ENCODE measurements at regions not wholly inside any gene's neighbourhood (a gene's known extent, or its start where the extent isn't known, plus 50 kb on each side); places are given as distances from the start of the nearest gene placed in this dataset.

GRCh38 chr6:150783813-150784212, 81.7 kb upstream of the MTHFD1L start:
- Histone ChIP-seq H3K9me3 (ENCODE audit: low read length) (no peaks in the 10 kb centered on the region), H2AFZ (ENCODE audit: low read depth, low read length) (no peak overlapping the region), H3K27ac (ENCODE audit: low read length) (no peak overlapping the region), H3K9me2 (ENCODE audit: insufficient read depth, low read length) (no peaks in the 10 kb centered on the region), H3K27me3 (ENCODE audit: insufficient read depth, low read depth, low read length) (no peaks in the 10 kb centered on the region), H3K79me2 (replicated peaks; ENCODE audit: insufficient read depth, low read length) (no peaks in the 10 kb centered on the region), H3K36me3 (ENCODE audit: insufficient read depth, low read length) (no peaks in the 10 kb centered on the region), H3F3A (ENCODE audit: insufficient read depth, low read length, poor library complexity, severe bottlenecking) (no peaks in the 10 kb centered on the region), H3K9ac (ENCODE audit: low read length) (no peak overlapping the region), H3K4me2 (ENCODE audit: low read length) (no peak overlapping the region), H4K20me1 (ENCODE audit: insufficient read depth) (no peaks in the 10 kb centered on the region), H3K4me3 (ENCODE audit: low read length) (no peak overlapping the region)
- TF ChIP-seq REST (IDR thresholded peaks at IDR 0.05; ENCODE audit: borderline replicate concordance) (no peak), SMC3 (conservative IDR thresholded peaks at IDR 0.05; ENCODE audit: poor library complexity) (no peak), POLR2AphosphoS5 (IDR thresholded peaks at IDR 0.05) (no peak), RAD21 (conservative IDR thresholded peaks at IDR 0.05) (no peak), EZH2 (IDR thresholded peaks at IDR 0.05; ENCODE audit: borderline replicate concordance, insufficient read depth, low read length, poor library complexity, severe bottlenecking) (no peak), CTCF (IDR thresholded peaks at IDR 0.05; ENCODE audit: poor library complexity, severe bottlenecking) (no peak), TAF1 (IDR thresholded peaks at IDR 0.05; ENCODE audit: low read depth) (no peak), EP300 (conservative IDR thresholded peaks at IDR 0.05; ENCODE audit: poor library complexity, severe bottlenecking) (no peak)

- no peak overlapping the region for H3K9ac ChIP-seq (ENCODE audit: low read length)
- no peaks in the 10 kb centered on the region for H3K36me3 ChIP-seq (ENCODE audit: insufficient read depth, low read length)
- no peaks in the 10 kb centered on the region for H3K9me2 ChIP-seq (ENCODE audit: insufficient read depth, low read length)
- TF ChIP-seq RAD21 (conservative IDR thresholded peaks at IDR 0.05), result no peak
- no peak overlapping the region for H2AFZ ChIP-seq (ENCODE audit: low read depth, low read length)
- no peaks in the 10 kb centered on the region for H3K79me2 ChIP-seq (replicated peaks; ENCODE audit: insufficient read depth, low read length)
- H3K4me3 ChIP-seq (ENCODE audit: low read length), result no peak overlapping the region
- H3K4me2 ChIP-seq (ENCODE audit: low read length), result no peak overlapping the region
- H3K27ac ChIP-seq (ENCODE audit: low read length), result no peak overlapping the region
- H3F3A ChIP-seq (ENCODE audit: insufficient read depth, low read length, poor library complexity, severe bottlenecking), result no peaks in the 10 kb centered on the region
- no peaks in the 10 kb centered on the region for H3K27me3 ChIP-seq (ENCODE audit: insufficient read depth, low read depth, low read length)
- H4K20me1 ChIP-seq (ENCODE audit: insufficient read depth), result no peaks in the 10 kb centered on the region
- no peaks in the 10 kb centered on the region for H3K9me3 ChIP-seq (ENCODE audit: low read length)
These were observed 78.1 kb upstream of the MTHFD1L start for GRCh38 chr6:150787429-150787828.

GRCh38 chr6:150788089-150788488, 77.4 kb upstream of the MTHFD1L start:
- TF ChIP-seq RAD21 (conservative IDR thresholded peaks at IDR 0.05), result no peak
- TF ChIP-seq EP300 (conservative IDR thresholded peaks at IDR 0.05; ENCODE audit: poor library complexity, severe bottlenecking), result no peak
- TF ChIP-seq SMC3 (conservative IDR thresholded peaks at IDR 0.05; ENCODE audit: poor library complexity), result no peak
- no peak for TF ChIP-seq MXI1 (conservative IDR thresholded peaks at IDR 0.05; ENCODE audit: poor library complexity, severe bottlenecking)
- TF ChIP-seq REST (IDR thresholded peaks at IDR 0.05; ENCODE audit: borderline replicate concordance), result no peak
- no peak for TF ChIP-seq EZH2 (IDR thresholded peaks at IDR 0.05; ENCODE audit: borderline replicate concordance, insufficient read depth, low read length, poor library complexity, severe bottlenecking)
- no peak for TF ChIP-seq TAF1 (IDR thresholded peaks at IDR 0.05; ENCODE audit: low read depth)
- TF ChIP-seq POLR2AphosphoS5 (IDR thresholded peaks at IDR 0.05), result no peak
- TF ChIP-seq CTCF (IDR thresholded peaks at IDR 0.05; ENCODE audit: poor library complexity, severe bottlenecking), result no peak
- Histone ChIP-seq H4K20me1 (ENCODE audit: insufficient read depth) (no peaks in the 10 kb centered on the region), H3K27me3 (ENCODE audit: insufficient read depth, low read depth, low read length) (no peaks in the 10 kb centered on the region), H3K9me3 (ENCODE audit: low read length) (no peaks in the 10 kb centered on the region), H3K79me2 (replicated peaks; ENCODE audit: insufficient read depth, low read length) (no peaks in the 10 kb centered on the region), H3K27ac (ENCODE audit: low read length) (no peak overlapping the region), H3F3A (ENCODE audit: insufficient read depth, low read length, poor library complexity, severe bottlenecking) (no peaks in the 10 kb centered on the region), H3K36me3 (ENCODE audit: insufficient read depth, low read length) (no peaks in the 10 kb centered on the region), H3K9me2 (ENCODE audit: insufficient read depth, low read length) (no peaks in the 10 kb centered on the region), H3K4me3 (ENCODE audit: low read length) (peak overlapping the region; percentile 5), H3K4me2 (ENCODE audit: low read length) (no peak overlapping the region), H3K9ac (ENCODE audit: low read length) (no peak overlapping the region), H2AFZ (ENCODE audit: low read depth, low read length) (no peak overlapping the region)

Data from neural cell (in vitro differentiated cells).